ENCODE measurements at regions not wholly inside any gene's neighbourhood (a gene's known extent, or its start where the extent isn't known, plus 50 kb on each side); places are given as distances from the start of the nearest gene placed in this dataset.

- TF ChIP-seq CTCF (IDR thresholded peaks at IDR 0.05 in 8 of 11, conservative IDR thresholded peaks at IDR 0.05 in 3 of 11) (no peak), POLR2AphosphoS5 (IDR thresholded peaks at IDR 0.05) (no peak), POLR2A (IDR thresholded peaks at IDR 0.05) (no peak)
Measured at GRCh38 chr1:87883906-87884305, 555.2 kb downstream of the LMO4 start.
